HepG2 (cell line): ENCODE measurements at regions not wholly inside any gene's neighbourhood (a gene's known extent, or its start where the extent isn't known, plus 50 kb on each side); places are given as distances from the start of the nearest gene placed in this dataset.

Experiments used
- ATAC-seq: fragments of 200-7000 bp; cut with Tn5 transposase; 3 replicates; pipeline ENCODE4 v1.9.1; 2020; ENCODE audit warnings: mild to moderate bottlenecking, moderate library complexity
- BruUV-seq: library from RNA; stranded (reverse); fragments of 400-500 nt; replicated peaks from 2 replicates; lab custom pipeline; 2021; lab: Mats Ljungman, UMichigan
- CTCF ChIA-PET: fragments of 300-600 bp; formaldehyde crosslinking; extraction: SDS; loops from one replicate; lab custom pipeline; 2021; ENCODE audit warnings: low total read pairs, inconsistent platforms, low intra/inter-chr PET ratio; lab: Yijun Ruan, JAX
- POLR2A ChIA-PET: fragments of 350-600 bp; sonication (Branson Sonifier 250); formaldehyde crosslinking; loops from one replicate; lab custom pipeline; 2020; ENCODE audit warnings: antibody characterized with exemption, inconsistent platforms; lab: Yijun Ruan, JAX
- DNase-seq: peaks from one replicate; pipeline ENCODE4 v3.0.0-alpha.2; 2015; ENCODE audit warnings: low spot score
- FAIRE-seq: peaks from 3 replicates; lab custom pipeline; 2011; peaks lifted over from hg19 to GRCh38; lab: Jason Lieb, UNC
- H2AFZ ChIP-seq: one replicate; pipeline ENCODE4 v1.6.1; 2011; ENCODE audit warnings: low read length, inconsistent platforms
- H3K27ac ChIP-seq: fragments of 300-600 bp; 3 replicates; pipeline ENCODE4 v1.8.0; 2011; ENCODE audit warnings: mixed run types, mild to moderate bottlenecking, mixed read lengths, low read length, inconsistent platforms; ENCODE audit not compliant: insufficient read depth; ENCODE audit errors: extremely low read length
- H3K27me3 ChIP-seq, 2 experiments: fragments of 200-600 bp in 1 of 2; 2 replicates in 1 of 2; 3 replicates in 1 of 2; pipeline versions ENCODE4 v1.6.0 to v1.8.0; 2011; ENCODE audit warnings: low read length in 2 of 2, mild to moderate bottlenecking in 2 of 2, moderate library complexity in 2 of 2, inconsistent platforms in 1 of 2; ENCODE audit not compliant: insufficient read depth in 2 of 2, control insufficient read depth in 1 of 2
- H3K36me3 ChIP-seq, 2 experiments: fragments of 200-600 bp in 1 of 2; replicated peaks in 1 of 2; 2 replicates in 1 of 2; 3 replicates in 1 of 2; pipeline versions ENCODE4 v1.5.1 to v1.8.0; 2011; ENCODE audit warnings: low read length in 2 of 2, inconsistent platforms in 1 of 2; ENCODE audit not compliant: insufficient read depth in 2 of 2, control insufficient read depth in 1 of 2
- H3K4me1 ChIP-seq: 2 replicates; pipeline ENCODE4 v1.5.1; 2012; ENCODE audit warnings: low read length, inconsistent platforms; ENCODE audit not compliant: insufficient read depth
- H3K4me2 ChIP-seq: 2 replicates; pipeline ENCODE4 v1.6.0; 2011; ENCODE audit warnings: low read depth, low read length, inconsistent platforms
- H3K4me3 ChIP-seq, 3 experiments: fragments of 200-600 bp in 1 of 3; sonication (generic), shearing (Covaris generic) in 1 of 3; replicated peaks in 1 of 3; 2 replicates each; pipeline ENCODE4 v1.5.1; 2011 to 2016; ENCODE audit warnings: low read length in 3 of 3, inconsistent platforms in 2 of 3, low read depth in 2 of 3, mild to moderate bottlenecking in 2 of 3, control low read depth in 1 of 3, mixed read lengths in 1 of 3; ENCODE audit not compliant: insufficient read depth in 1 of 3
- H3K79me2 ChIP-seq: one replicate; pipeline ENCODE4 v1.6.1; 2011; ENCODE audit warnings: low read length, inconsistent platforms; ENCODE audit not compliant: insufficient read depth
- H3K9ac ChIP-seq: 2 replicates; pipeline ENCODE4 v1.6.0; 2011; ENCODE audit warnings: mild to moderate bottlenecking, low read depth, low read length, inconsistent platforms; ENCODE audit not compliant: insufficient read depth
- H3K9me3 ChIP-seq: 2 replicates; pipeline ENCODE4 v1.5.1; 2012; ENCODE audit warnings: mild to moderate bottlenecking, low read length
- H4K20me1 ChIP-seq: 2 replicates; pipeline ENCODE4 v1.6.0; 2011; ENCODE audit warnings: inconsistent platforms, mild to moderate bottlenecking, low read length, moderate library complexity; ENCODE audit not compliant: insufficient read depth
- CBX1 ChIP-seq: IDR thresholded peaks from one replicate; pipeline ENCODE4 v1.6.1; 2016; ENCODE audit warnings: antibody characterized with exemption, low read depth
- GPBP1L1 ChIP-seq: sonication (generic); formaldehyde crosslinking; IDR thresholded peaks from 2 replicates; pipeline ENCODE4 v1.5.0; 2020; ENCODE audit warnings: mild to moderate bottlenecking, missing genetic modification reagents
- RORA ChIP-seq: sonication (generic); formaldehyde crosslinking; IDR thresholded peaks from 2 replicates; pipeline ENCODE4 v1.5.0; 2020; ENCODE audit warnings: mild to moderate bottlenecking, missing genetic modification reagents, moderate library complexity
- ZEB1 ChIP-seq: IDR thresholded peaks from 2 replicates; pipeline ENCODE4 v1.6.1; 2012; ENCODE audit warnings: mild to moderate bottlenecking, low read depth, inconsistent platforms; ENCODE audit not compliant: insufficient replicate concordance
- ZMAT3 ChIP-seq: sonication (generic); formaldehyde crosslinking; conservative IDR thresholded peaks from 2 replicates; pipeline ENCODE4 v1.7.0; 2021; ENCODE audit warnings: missing genetic modification reagents
- ZNF230 ChIP-seq: sonication (generic); formaldehyde crosslinking; IDR thresholded peaks from 2 replicates; pipeline ENCODE4 v1.4.0; 2020; ENCODE audit warnings: mild to moderate bottlenecking, missing genetic modification reagents
- ZNF513 ChIP-seq: sonication (generic); formaldehyde crosslinking; conservative IDR thresholded peaks from 2 replicates; pipeline ENCODE4 v1.5.0; 2020; ENCODE audit warnings: missing genetic modification reagents
- ZNF891 ChIP-seq: sonication (generic); formaldehyde crosslinking; IDR thresholded peaks from 2 replicates; pipeline ENCODE4 v1.5.0; 2020; ENCODE audit warnings: mild to moderate bottlenecking, missing genetic modification reagents
- WGBS: methylation state at CpG from one replicate; pipeline ENCODE4 v1.1.6; 2017; ENCODE audit warnings: low lambda C conversion rate; 5-methylcytosine and 5-hydroxymethylcytosine counted together
- in situ Hi-C: cut with HindIII; loops from 2 replicates; pipeline ENCODE4 v1.10.0; 2017; ENCODE audit warnings: low pct_unique_long_range_greater_than_20kb; ENCODE audit not compliant: extremely low pct_ligation_motif_present
- intact Hi-C: fragments of 100-400 bp; cut with micrococcal nuclease; formaldehyde crosslinking; loops from one replicate; pipeline ENCODE4 v1.10.0; 2022; ENCODE audit not compliant: unreplicated experiment

GRCh38 chrY:19168202-19168565, 394.6 kb upstream of the HSFY2 start:
- in situ Hi-C loops = no loop called here
- Histone ChIP-seq H3K36me3 (no peaks in the 10 kb centered on the region), H3K27ac (no peak overlapping the region), H3K27me3 (no peaks in the 10 kb centered on the region), H3K9me3 (peaks cover 40% of the 10 kb centered on the region; the same call in 1 of the 2 replicates), H2AFZ (no peak overlapping the region), H3K4me1 (no peaks in the 10 kb centered on the region), H3K4me3 (no peak overlapping the region), H3K4me2 (no peak overlapping the region), H3K79me2 (no peaks in the 10 kb centered on the region), H3K9ac (no peak overlapping the region), H4K20me1 (no peaks in the 10 kb centered on the region)
- WGBS = no CpG with 5 or more reads among the region's 5 CpGs
- FAIRE-seq (no peak), ATAC-seq (no peak), DNase-seq (no peak)
- intact Hi-C loops = no loop called here
- POLR2A ChIA-PET = no interaction called here
- CTCF ChIA-PET = no interaction called here
- TF ChIP-seq GPBP1L1 (no peak), ZNF513 (CRISPR knock-in tag) (no peak), ZEB1 (no peak), ZNF230 (CRISPR knock-in tag) (no peak), RORA (CRISPR knock-in tag) (no peak), CBX1 (no peak), ZNF891 (CRISPR knock-in tag) (no peak), ZMAT3 (CRISPR knock-in tag) (no peak)
- BruUV-seq = no TSS peak
